Endothelial cell of umbilical vein (primary cell): ENCODE measurements at regions not wholly inside any gene's neighbourhood (a gene's known extent, or its start where the extent isn't known, plus 50 kb on each side); places are given as distances from the start of the nearest gene placed in this dataset.

Source experiments
- BruUV-seq: library from RNA; stranded (reverse); fragments of 400-500 nt; replicated peaks from 2 replicates; lab custom pipeline; 2021; lab: Mats Ljungman, UMichigan
- CTCF ChIA-PET: fragments of 300-600, 350-600 bp; sonication (Branson Sonifier 250); formaldehyde crosslinking; loops from one replicate; lab custom pipeline; 2021; ENCODE audit warnings: antibody characterized with exemption, inconsistent platforms; lab: Charles Lee
- POLR2A ChIA-PET: fragments of 300-600, 350-600 bp; sonication (Branson Sonifier 250); formaldehyde crosslinking; loops from one replicate; lab custom pipeline; 2021; ENCODE audit warnings: antibody characterized with exemption, inconsistent platforms; lab: Charles Lee
- DNase-seq: peaks from one replicate; pipeline ENCODE4 v3.0.0-alpha.2; 2011; ENCODE audit warnings: low read depth, low spot score
- FAIRE-seq: peaks from 2 replicates; lab custom pipeline; 2011; peaks lifted over from hg19 to GRCh38; lab: Jason Lieb, UNC
- H2AFZ ChIP-seq: 2 replicates; pipeline ENCODE4 v1.6.0; 2012; ENCODE audit warnings: low read depth, low read length, control low read depth, inconsistent platforms
- H3K27ac ChIP-seq: 2 replicates; pipeline ENCODE4 v1.5.1; 2011; ENCODE audit warnings: low read depth, mild to moderate bottlenecking, control low read depth, low read length, moderate library complexity; ENCODE audit not compliant: insufficient read depth
- H3K27me3 ChIP-seq, 2 experiments: 2 replicates each; pipeline versions ENCODE4 v1.6.0 to v1.6.1; 2011; ENCODE audit warnings: low read length in 2 of 2, mixed read lengths in 1 of 2; ENCODE audit not compliant: control insufficient read depth in 2 of 2, insufficient read depth in 2 of 2
- H3K36me3 ChIP-seq, 2 experiments: 2 replicates in 1 of 2; 3 replicates in 1 of 2; pipeline ENCODE4 v1.5.1; 2011; ENCODE audit warnings: low read length in 2 of 2, mild to moderate bottlenecking in 1 of 2, moderate library complexity in 1 of 2; ENCODE audit not compliant: control insufficient read depth in 2 of 2, insufficient read depth in 2 of 2; ENCODE audit errors: extremely low read depth in 1 of 2
- H3K4me1 ChIP-seq: 3 replicates; pipeline ENCODE4 v1.5.1; 2011; ENCODE audit warnings: mild to moderate bottlenecking, low read length; ENCODE audit not compliant: control insufficient read depth, insufficient read depth; ENCODE audit errors: extremely low read depth
- H3K4me2 ChIP-seq: 2 replicates; pipeline ENCODE4 v1.6.1; 2011; ENCODE audit warnings: low read length, control low read depth, mixed read lengths; ENCODE audit not compliant: insufficient read depth
- H3K4me3 ChIP-seq, 3 experiments: fragments of 200-600 bp in 1 of 3; sonication (generic), shearing (Covaris generic) in 1 of 3; replicated peaks in 1 of 3; 2 replicates each; pipeline ENCODE4 v1.5.1; 2011 to 2016; ENCODE audit warnings: control low read depth in 3 of 3, low read length in 3 of 3, mild to moderate bottlenecking in 2 of 3, inconsistent platforms in 1 of 3, low read depth in 1 of 3, moderate library complexity in 1 of 3; ENCODE audit not compliant: insufficient read depth in 1 of 3
- H3K79me2 ChIP-seq: 2 replicates; pipeline ENCODE4 v1.6.0; 2012; ENCODE audit warnings: low read length, inconsistent platforms; ENCODE audit not compliant: control insufficient read depth, insufficient read depth
- H3K9ac ChIP-seq: replicated peaks from 2 replicates; pipeline ENCODE3; 2011; ENCODE audit warnings: low read length, control low read depth; ENCODE audit not compliant: insufficient read depth; ENCODE audit errors: extremely low read depth
- H3K9me1 ChIP-seq: replicated peaks from 3 replicates; pipeline ENCODE4 v1.6.0; 2011; ENCODE audit warnings: mild to moderate bottlenecking, low read length; ENCODE audit not compliant: control insufficient read depth, insufficient read depth; ENCODE audit errors: extremely low read depth
- H3K9me3 ChIP-seq: replicated peaks from 2 replicates; pipeline ENCODE4 v1.5.1; 2012; ENCODE audit warnings: low read length, inconsistent platforms; ENCODE audit not compliant: control insufficient read depth, insufficient read depth
- H4K20me1 ChIP-seq: replicated peaks from 2 replicates; pipeline ENCODE3; 2011; ENCODE audit warnings: mild to moderate bottlenecking, low read length; ENCODE audit not compliant: control insufficient read depth, insufficient read depth; ENCODE audit errors: extremely low read depth
- EZH2 ChIP-seq: IDR thresholded peaks from 2 replicates; pipeline ENCODE4 v1.6.1; 2012; ENCODE audit warnings: borderline replicate concordance, low read depth, mild to moderate bottlenecking, moderate library complexity, low read length, inconsistent platforms; ENCODE audit not compliant: severe bottlenecking
- FOS ChIP-seq: IDR thresholded peaks from 2 replicates; pipeline ENCODE4 v1.6.1; 2011; ENCODE audit warnings: mild to moderate bottlenecking, low read length, moderate library complexity, borderline replicate concordance; ENCODE audit not compliant: insufficient read depth
- GATA2 ChIP-seq: IDR thresholded peaks from 2 replicates; pipeline ENCODE4 v1.7.0; 2011; ENCODE audit warnings: low read depth, mild to moderate bottlenecking, moderate library complexity, mixed read lengths, low read length; ENCODE audit not compliant: insufficient read length, insufficient read depth
- JUN ChIP-seq: IDR thresholded peaks from 2 replicates; pipeline ENCODE4 v1.6.1; 2011; ENCODE audit warnings: borderline replicate concordance, low read depth; ENCODE audit not compliant: insufficient read length, insufficient read depth
- MYC ChIP-seq: IDR thresholded peaks from one replicate; pipeline ENCODE4 v1.6.1; 2011; ENCODE audit warnings: mild to moderate bottlenecking, low read depth, low read length
- POLR2A ChIP-seq: IDR thresholded peaks from 2 replicates; pipeline ENCODE4 v1.6.1; 2012; ENCODE audit warnings: low read depth, mild to moderate bottlenecking, control low read depth, low read length
- POLR2AphosphoS5 ChIP-seq: IDR thresholded peaks from 2 replicates; pipeline ENCODE4 v1.6.1; 2012; ENCODE audit warnings: low read depth, mild to moderate bottlenecking, control low read depth, low read length, moderate library complexity; ENCODE audit not compliant: insufficient read depth
- dilution Hi-C: fragments of 300-500 bp; cut with MboI; formaldehyde crosslinking; loops from one replicate; pipeline ENCODE4 v1.15.0; 2019; ENCODE audit warnings: low sequenced_read_pairs; ENCODE audit not compliant: extremely low pct_ligation_motif_present
- intact Hi-C: fragments of 100-400 bp; cut with micrococcal nuclease; formaldehyde crosslinking; loops from one replicate; pipeline ENCODE4 v1.10.0; 2022
- TF ChIP-seq, protein P1 (sequence below): IDR thresholded peaks from 2 replicates; pipeline ENCODE4 v1.6.1; 2011; ENCODE audit not compliant: insufficient read depth, insufficient read length
- TF ChIP-seq, protein P2 (sequence below), 2 donors: IDR thresholded peaks; 1 replicate in 1 of 2; 2 replicates in 1 of 2; pipeline ENCODE4 v1.5.1; 2011; ENCODE audit warnings: low read length in 2 of 2, mild to moderate bottlenecking in 2 of 2, moderate library complexity in 2 of 2, control low read depth in 1 of 2, inconsistent platforms in 1 of 2, low read depth in 1 of 2; ENCODE audit not compliant: insufficient read depth in 1 of 2; ENCODE audit errors: extremely low read depth in 1 of 2

DNA sequence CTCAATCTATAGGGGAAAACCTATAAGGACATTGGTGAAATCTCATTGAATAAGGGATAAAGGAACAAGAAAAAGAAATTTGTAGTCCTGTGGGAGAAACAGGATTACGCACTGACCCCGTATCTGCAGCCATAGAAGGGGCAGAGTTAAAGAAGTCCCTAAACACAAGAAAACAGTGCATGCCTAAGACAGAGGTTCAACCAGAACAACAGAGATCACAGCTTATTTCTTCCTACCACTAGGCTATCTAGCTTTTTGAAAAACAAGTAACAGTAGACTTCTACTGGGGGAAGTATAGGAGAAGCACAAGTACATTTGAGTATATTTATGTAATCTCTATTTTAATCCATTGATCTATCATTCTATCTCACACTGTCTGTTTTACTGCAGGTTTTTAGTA lies 485.2 kb upstream of the REG3G start:
- Histone ChIP-seq H3K9ac (no peak overlapping the region), H3K4me2 (no peak overlapping the region), H3K79me2 (no peaks in the 10 kb centered on the region), H2AFZ (no peak overlapping the region), H3K9me3 (peaks cover 2% of the 10 kb centered on the region), H3K4me3 (no peak overlapping the region), H3K9me1 (no peaks in the 10 kb centered on the region), H4K20me1 (no peaks in the 10 kb centered on the region), H3K4me1 (no peaks in the 10 kb centered on the region), H3K36me3 (no peaks in the 10 kb centered on the region), H3K27ac (no peak overlapping the region), H3K27me3 (no peaks in the 10 kb centered on the region)
- DNase-seq: no peak
- dilution Hi-C loops (no loop called here), intact Hi-C loops (no loop called here)
- CTCF ChIA-PET: no interaction called here
- TF ChIP-seq POLR2A (no peak), POLR2AphosphoS5 (no peak), EZH2 (no peak), JUN (no peak), MYC (no peak), GATA2 (no peak), FOS (no peak)
- TF ChIP-seq, protein P1, sequence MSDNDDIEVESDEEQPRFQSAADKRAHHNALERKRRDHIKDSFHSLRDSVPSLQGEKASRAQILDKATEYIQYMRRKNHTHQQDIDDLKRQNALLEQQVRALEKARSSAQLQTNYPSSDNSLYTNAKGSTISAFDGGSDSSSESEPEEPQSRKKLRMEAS: no peak
- TF ChIP-seq, protein P2, sequence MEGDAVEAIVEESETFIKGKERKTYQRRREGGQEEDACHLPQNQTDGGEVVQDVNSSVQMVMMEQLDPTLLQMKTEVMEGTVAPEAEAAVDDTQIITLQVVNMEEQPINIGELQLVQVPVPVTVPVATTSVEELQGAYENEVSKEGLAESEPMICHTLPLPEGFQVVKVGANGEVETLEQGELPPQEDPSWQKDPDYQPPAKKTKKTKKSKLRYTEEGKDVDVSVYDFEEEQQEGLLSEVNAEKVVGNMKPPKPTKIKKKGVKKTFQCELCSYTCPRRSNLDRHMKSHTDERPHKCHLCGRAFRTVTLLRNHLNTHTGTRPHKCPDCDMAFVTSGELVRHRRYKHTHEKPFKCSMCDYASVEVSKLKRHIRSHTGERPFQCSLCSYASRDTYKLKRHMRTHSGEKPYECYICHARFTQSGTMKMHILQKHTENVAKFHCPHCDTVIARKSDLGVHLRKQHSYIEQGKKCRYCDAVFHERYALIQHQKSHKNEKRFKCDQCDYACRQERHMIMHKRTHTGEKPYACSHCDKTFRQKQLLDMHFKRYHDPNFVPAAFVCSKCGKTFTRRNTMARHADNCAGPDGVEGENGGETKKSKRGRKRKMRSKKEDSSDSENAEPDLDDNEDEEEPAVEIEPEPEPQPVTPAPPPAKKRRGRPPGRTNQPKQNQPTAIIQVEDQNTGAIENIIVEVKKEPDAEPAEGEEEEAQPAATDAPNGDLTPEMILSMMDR (IDR thresholded peaks at IDR 0.05; ENCODE audit: extremely low read depth in 1 of 2, insufficient read depth in 1 of 2, low read depth in 1 of 2, low read length in 2 of 2): no peak
- BruUV-seq: no TSS peak
- POLR2A ChIA-PET: no interaction called here
- no peak for FAIRE-seq
